ENCODE measurements at regions not wholly inside any gene's neighbourhood (a gene's known extent, or its start where the extent isn't known, plus 50 kb on each side); places are given as distances from the start of the nearest gene placed in this dataset.

DNA sequence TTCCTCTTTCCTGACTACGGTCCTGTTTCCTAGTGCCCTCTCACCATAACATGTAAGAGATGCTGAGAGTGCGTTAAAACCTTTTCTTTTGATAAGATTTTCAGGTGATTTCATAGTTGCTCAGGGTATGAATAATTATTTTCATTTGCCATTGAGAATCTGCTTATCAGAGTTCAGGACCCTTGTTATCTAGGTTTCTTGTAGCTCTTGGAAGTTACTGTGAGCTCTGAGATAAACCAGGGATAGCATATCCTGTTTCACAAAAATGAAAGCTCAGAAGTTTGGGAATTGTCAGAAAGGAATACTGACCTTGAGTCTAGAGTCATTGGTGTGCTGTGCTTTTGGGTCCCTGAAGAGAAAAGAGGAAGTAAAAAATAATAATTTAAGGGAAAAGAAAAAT lies 76.8 kb upstream of the PRKG1 start:
- WGBS, 2 donors (ENCODE audit: low coverage in 1 of 2), result 78 to 83% methylated on average over 2 of the region's 2 CpGs
- Histone ChIP-seq H3K4me1 (peaks cover 0 to 19% (median 0%) of the 10 kb centered on the region in 3 donors), H3K9me3 (no peaks in the 10 kb centered on the region), H3K36me3 (no peaks in the 10 kb centered on the region), H3K27ac (no peak overlapping the region), H3K4me3 (no peak overlapping the region), H3K27me3 (peaks cover 8% of the 10 kb centered on the region)
- TF ChIP-seq, protein P1, sequence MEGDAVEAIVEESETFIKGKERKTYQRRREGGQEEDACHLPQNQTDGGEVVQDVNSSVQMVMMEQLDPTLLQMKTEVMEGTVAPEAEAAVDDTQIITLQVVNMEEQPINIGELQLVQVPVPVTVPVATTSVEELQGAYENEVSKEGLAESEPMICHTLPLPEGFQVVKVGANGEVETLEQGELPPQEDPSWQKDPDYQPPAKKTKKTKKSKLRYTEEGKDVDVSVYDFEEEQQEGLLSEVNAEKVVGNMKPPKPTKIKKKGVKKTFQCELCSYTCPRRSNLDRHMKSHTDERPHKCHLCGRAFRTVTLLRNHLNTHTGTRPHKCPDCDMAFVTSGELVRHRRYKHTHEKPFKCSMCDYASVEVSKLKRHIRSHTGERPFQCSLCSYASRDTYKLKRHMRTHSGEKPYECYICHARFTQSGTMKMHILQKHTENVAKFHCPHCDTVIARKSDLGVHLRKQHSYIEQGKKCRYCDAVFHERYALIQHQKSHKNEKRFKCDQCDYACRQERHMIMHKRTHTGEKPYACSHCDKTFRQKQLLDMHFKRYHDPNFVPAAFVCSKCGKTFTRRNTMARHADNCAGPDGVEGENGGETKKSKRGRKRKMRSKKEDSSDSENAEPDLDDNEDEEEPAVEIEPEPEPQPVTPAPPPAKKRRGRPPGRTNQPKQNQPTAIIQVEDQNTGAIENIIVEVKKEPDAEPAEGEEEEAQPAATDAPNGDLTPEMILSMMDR (IDR thresholded peaks at IDR 0.05), result no peak
- TF ChIP-seq EP300 (IDR thresholded peaks at IDR 0.05) (no peak), POLR2AphosphoS5 (IDR thresholded peaks at IDR 0.05) (no peak), POLR2A (IDR thresholded peaks at IDR 0.05) (no peak)
- no peak for ATAC-seq

DNA sequence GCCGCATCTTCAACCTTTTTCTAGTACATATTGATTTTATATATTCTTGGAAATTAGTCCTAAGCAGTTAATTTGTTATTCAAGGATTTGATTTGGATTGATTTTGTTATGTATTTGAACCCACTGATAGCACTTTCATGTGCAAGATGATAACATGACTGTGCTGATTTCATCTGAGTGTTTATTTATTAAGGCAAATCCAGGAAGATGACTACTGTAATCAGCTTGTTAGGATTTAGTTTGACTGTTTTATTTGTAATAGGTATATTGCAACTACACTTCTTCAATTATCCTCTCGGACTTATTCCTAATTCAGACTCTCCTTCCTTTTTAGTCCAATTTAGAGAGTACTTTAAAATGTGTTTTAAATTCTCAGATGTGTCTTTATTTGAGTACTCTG lies 75.1 kb upstream of the PRKG1 start:
- Histone ChIP-seq H3K4me1 (peaks cover 0 to 2% (median 0%) of the 10 kb centered on the region in 3 donors), H3K27ac (no peak overlapping the region), H3K36me3 (no peaks in the 10 kb centered on the region), H3K27me3 (no peaks in the 10 kb centered on the region), H3K4me3 (no peak overlapping the region), H3K9me3 (no peaks in the 10 kb centered on the region)
- no peak for TF ChIP-seq POLR2AphosphoS5 (IDR thresholded peaks at IDR 0.05)
- no peak for TF ChIP-seq EP300 (IDR thresholded peaks at IDR 0.05)
- TF ChIP-seq, protein P1 (IDR thresholded peaks at IDR 0.05), result no peak
- no peak for TF ChIP-seq POLR2A (IDR thresholded peaks at IDR 0.05)
- WGBS, 2 donors (ENCODE audit: low coverage in 1 of 2), result 87% methylated on average over 2 of the region's 2 CpGs
- no peak for ATAC-seq

DNA sequence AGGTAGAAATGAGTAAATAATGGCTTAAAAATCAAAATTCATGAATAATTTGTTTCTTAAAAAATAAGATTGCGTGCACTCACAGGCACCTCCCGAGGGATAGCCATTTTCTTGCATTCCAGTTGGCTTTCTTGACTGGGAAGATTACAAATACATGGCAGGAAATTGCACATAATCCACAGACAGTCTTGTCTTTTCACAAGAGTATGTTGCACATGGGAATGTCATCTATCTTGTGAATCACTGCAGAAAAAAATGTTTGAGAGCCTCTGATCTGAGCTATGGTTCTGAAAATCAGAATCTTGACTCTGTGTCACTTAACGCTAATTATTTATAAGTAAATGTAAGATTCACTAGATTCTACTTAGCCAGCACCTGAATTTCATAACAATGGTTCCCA lies 74.1 kb upstream of the PRKG1 start:
- no peak overlapping the region for H3K27ac ChIP-seq
- H3K36me3 ChIP-seq, result no peaks in the 10 kb centered on the region
- 63 to 74% methylated on average over 3 of the region's 3 CpGs for WGBS, 2 donors (ENCODE audit: low coverage in 1 of 2)
- peak; percentile 52 for ATAC-seq
- H3K4me3 ChIP-seq, result no peak overlapping the region
- H3K4me1 ChIP-seq, result no peaks in the 10 kb centered on the region
- no peaks in the 10 kb centered on the region for H3K9me3 ChIP-seq
- no peaks in the 10 kb centered on the region for H3K27me3 ChIP-seq
- TF ChIP-seq EP300 (IDR thresholded peaks at IDR 0.05) (no peak), POLR2AphosphoS5 (IDR thresholded peaks at IDR 0.05) (no peak), POLR2A (IDR thresholded peaks at IDR 0.05) (no peak)
- TF ChIP-seq, protein P1 (IDR thresholded peaks at IDR 0.05), result no peak

DNA sequence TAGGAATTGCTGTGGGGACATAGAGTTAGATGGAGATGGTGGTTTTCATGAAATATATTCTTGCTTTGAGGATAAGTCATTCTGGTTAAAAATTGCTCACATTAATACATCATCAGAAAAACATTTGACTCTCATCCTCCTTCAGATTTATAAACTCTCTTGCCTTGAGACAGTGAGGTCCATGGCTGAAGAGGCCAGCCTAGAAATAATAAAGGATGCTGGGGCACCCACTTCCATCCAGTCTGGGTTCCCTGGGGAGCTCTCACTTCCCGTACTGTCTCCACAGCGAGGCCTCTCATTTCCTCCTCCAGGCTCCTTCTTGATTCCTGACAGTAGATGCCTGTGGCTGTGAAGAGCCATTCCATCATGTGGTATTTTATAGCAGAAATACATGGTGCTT lies 73.3 kb upstream of the PRKG1 start:
- no peak overlapping the region for H3K4me3 ChIP-seq
- no peaks in the 10 kb centered on the region for H3K9me3 ChIP-seq
- H3K27ac ChIP-seq, result peak overlapping the region in 1 of 4 donors; percentile 31
- no peaks in the 10 kb centered on the region for H3K4me1 ChIP-seq
- WGBS, 2 donors (ENCODE audit: low coverage in 1 of 2), result 41% methylated on average over 2 of the region's 2 CpGs; no CpG with 5 or more reads in 1 of the 2 donors
- H3K27me3 ChIP-seq, result no peaks in the 10 kb centered on the region
- no peaks in the 10 kb centered on the region for H3K36me3 ChIP-seq
- TF ChIP-seq POLR2AphosphoS5 (IDR thresholded peaks at IDR 0.05) (no peak), POLR2A (IDR thresholded peaks at IDR 0.05) (no peak), EP300 (IDR thresholded peaks at IDR 0.05) (no peak)
- TF ChIP-seq, protein P1 (IDR thresholded peaks at IDR 0.05), result no peak
- ATAC-seq, result no peak

GRCh38 chr10:51001587-51001986 lies 72.7 kb upstream of the PRKG1 start:
- ATAC-seq, result peak; percentile 42
- no peaks in the 10 kb centered on the region for H3K4me1 ChIP-seq
- 0 to 12% methylated on average over 1 of the region's 1 CpG for WGBS, 2 donors (ENCODE audit: low coverage in 1 of 2)
- TF ChIP-seq, protein P1 (IDR thresholded peaks at IDR 0.05), result peak; percentile 50 to 71 (median 55)
- no peak for TF ChIP-seq EP300 (IDR thresholded peaks at IDR 0.05)
- no peak overlapping the region for H3K27ac ChIP-seq
- H3K9me3 ChIP-seq, result no peaks in the 10 kb centered on the region
- H3K36me3 ChIP-seq, result no peaks in the 10 kb centered on the region
- H3K4me3 ChIP-seq, result no peak overlapping the region
- no peaks in the 10 kb centered on the region for H3K27me3 ChIP-seq

All from gastroesophageal sphincter (tissue), 4 donors.